ENCODE measurements at regions not wholly inside any gene's neighbourhood (a gene's known extent, or its start where the extent isn't known, plus 50 kb on each side); places are given as distances from the start of the nearest gene placed in this dataset.

DNA sequence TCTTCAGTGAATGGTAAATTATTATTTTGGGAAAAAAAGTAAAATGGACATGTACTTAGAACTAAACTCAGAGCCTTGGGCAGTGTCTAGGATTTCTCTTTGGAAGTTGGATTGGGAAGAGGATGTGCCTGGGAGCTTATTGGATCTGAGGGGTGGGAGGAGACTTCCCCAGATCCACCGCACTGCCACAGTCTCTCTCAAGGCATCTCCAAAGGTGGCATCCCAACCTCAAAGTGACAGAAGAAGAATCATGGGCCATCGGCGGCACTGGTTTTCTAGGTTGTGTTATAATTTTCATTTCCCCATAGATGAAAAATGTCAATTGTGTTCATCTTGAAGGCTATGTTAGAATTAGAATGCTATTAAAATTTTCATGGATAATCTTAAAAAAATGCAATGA, 66.8 kb upstream of the CD93 start:
- TF ChIP-seq, protein P1, sequence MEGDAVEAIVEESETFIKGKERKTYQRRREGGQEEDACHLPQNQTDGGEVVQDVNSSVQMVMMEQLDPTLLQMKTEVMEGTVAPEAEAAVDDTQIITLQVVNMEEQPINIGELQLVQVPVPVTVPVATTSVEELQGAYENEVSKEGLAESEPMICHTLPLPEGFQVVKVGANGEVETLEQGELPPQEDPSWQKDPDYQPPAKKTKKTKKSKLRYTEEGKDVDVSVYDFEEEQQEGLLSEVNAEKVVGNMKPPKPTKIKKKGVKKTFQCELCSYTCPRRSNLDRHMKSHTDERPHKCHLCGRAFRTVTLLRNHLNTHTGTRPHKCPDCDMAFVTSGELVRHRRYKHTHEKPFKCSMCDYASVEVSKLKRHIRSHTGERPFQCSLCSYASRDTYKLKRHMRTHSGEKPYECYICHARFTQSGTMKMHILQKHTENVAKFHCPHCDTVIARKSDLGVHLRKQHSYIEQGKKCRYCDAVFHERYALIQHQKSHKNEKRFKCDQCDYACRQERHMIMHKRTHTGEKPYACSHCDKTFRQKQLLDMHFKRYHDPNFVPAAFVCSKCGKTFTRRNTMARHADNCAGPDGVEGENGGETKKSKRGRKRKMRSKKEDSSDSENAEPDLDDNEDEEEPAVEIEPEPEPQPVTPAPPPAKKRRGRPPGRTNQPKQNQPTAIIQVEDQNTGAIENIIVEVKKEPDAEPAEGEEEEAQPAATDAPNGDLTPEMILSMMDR (conservative IDR thresholded peaks at IDR 0.05; ENCODE audit: low read depth, low read length), result no peak
- TF ChIP-seq MAFK (IDR thresholded peaks at IDR 0.05; ENCODE audit: low read depth, low read length) (no peak), RAD21 (IDR thresholded peaks at IDR 0.05; ENCODE audit: low read length) (no peak), FOS (IDR thresholded peaks at IDR 0.05; ENCODE audit: low read depth, low read length) (no peak), POLR2A (IDR thresholded peaks at IDR 0.05; ENCODE audit: low read depth, low read length) (no peak)
- TF ChIP-seq, protein P2, sequence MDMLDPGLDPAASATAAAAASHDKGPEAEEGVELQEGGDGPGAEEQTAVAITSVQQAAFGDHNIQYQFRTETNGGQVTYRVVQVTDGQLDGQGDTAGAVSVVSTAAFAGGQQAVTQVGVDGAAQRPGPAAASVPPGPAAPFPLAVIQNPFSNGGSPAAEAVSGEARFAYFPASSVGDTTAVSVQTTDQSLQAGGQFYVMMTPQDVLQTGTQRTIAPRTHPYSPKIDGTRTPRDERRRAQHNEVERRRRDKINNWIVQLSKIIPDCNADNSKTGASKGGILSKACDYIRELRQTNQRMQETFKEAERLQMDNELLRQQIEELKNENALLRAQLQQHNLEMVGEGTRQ (IDR thresholded peaks at IDR 0.05; ENCODE audit: low read depth, low read length), result no peak
